Ascending aorta (tissue), 2 donors: ENCODE measurements at regions not wholly inside any gene's neighbourhood (a gene's known extent, or its start where the extent isn't known, plus 50 kb on each side); places are given as distances from the start of the nearest gene placed in this dataset.

ENCODE experiments used
- DNase-seq, 2 donors: peaks; one replicate each; pipeline ENCODE4 v3.0.0-alpha.2; 2019; ENCODE audit warnings: low spot score in 2 of 2
- H3K27ac ChIP-seq, 2 donors: fragments of 200-600 bp; sonication (generic); one replicate each; pipeline ENCODE4 v1.5.1; 2016 to 2017; ENCODE audit warnings: mild to moderate bottlenecking in 1 of 2
- H3K27me3 ChIP-seq: fragments of 200-600 bp; sonication (generic); one replicate; pipeline ENCODE4 v1.5.1; 2017
- H3K36me3 ChIP-seq, 2 donors: fragments of 200-600 bp; sonication (generic); one replicate each; pipeline ENCODE4 v1.5.1; 2016
- H3K4me1 ChIP-seq, 2 donors: fragments of 200-600 bp; sonication (generic); one replicate each; pipeline ENCODE4 v1.5.1; 2016 to 2017; ENCODE audit warnings: mild to moderate bottlenecking in 1 of 2
- H3K4me3 ChIP-seq, 2 donors: fragments of 200-600 bp; sonication (generic); one replicate each; pipeline ENCODE4 v1.5.1; 2016 to 2017; ENCODE audit warnings: mild to moderate bottlenecking in 1 of 2
- H3K9me3 ChIP-seq, 2 donors: fragments of 200-600 bp; sonication (generic); one replicate each; pipeline ENCODE4 v1.5.1; 2016
- intact Hi-C: fragments of 100-400 bp; cut with DNase I; formaldehyde crosslinking; loops from one replicate; pipeline ENCODE4 v1.15.1; 2023
- TF ChIP-seq, protein P1 (sequence below), 3 experiments: fragments of 200-600 bp in 2 of 3; fragments of 450-650 bp in 1 of 3; sonication (generic) in 2 of 3; IDR thresholded peaks; one replicate each; pipeline ENCODE4 v1.5.1; 2016 to 2019; ENCODE audit warnings: antibody characterized with exemption in 3 of 3, mild to moderate bottlenecking in 1 of 3, moderate library complexity in 1 of 3

DNA sequence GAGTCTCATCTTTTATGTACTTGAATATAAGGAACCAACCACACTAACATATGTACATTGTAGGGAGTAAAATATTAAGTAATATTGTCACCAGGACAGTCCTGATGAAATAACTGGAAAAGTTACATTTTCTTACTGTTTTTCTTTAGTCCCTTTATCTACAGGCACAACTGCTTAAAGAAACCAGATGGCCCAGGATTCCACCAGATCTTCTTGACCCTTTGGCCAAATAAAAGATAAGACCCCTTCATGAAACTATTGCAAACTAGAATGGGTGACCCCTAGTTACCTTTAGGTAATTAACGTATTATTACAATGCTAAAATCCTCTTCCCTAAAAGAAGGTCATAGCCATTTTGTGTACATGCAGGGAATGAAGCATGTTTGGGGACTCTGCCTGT, 106.3 kb upstream of the FTMT start:
- no peak for DNase-seq
- H3K27ac ChIP-seq = no peak overlapping the region
- no peaks in the 10 kb centered on the region for H3K4me1 ChIP-seq
- no peaks in the 10 kb centered on the region for H3K36me3 ChIP-seq
- H3K27me3 ChIP-seq = no peaks in the 10 kb centered on the region
- intact Hi-C loops = no loop called here
- TF ChIP-seq, protein P1, sequence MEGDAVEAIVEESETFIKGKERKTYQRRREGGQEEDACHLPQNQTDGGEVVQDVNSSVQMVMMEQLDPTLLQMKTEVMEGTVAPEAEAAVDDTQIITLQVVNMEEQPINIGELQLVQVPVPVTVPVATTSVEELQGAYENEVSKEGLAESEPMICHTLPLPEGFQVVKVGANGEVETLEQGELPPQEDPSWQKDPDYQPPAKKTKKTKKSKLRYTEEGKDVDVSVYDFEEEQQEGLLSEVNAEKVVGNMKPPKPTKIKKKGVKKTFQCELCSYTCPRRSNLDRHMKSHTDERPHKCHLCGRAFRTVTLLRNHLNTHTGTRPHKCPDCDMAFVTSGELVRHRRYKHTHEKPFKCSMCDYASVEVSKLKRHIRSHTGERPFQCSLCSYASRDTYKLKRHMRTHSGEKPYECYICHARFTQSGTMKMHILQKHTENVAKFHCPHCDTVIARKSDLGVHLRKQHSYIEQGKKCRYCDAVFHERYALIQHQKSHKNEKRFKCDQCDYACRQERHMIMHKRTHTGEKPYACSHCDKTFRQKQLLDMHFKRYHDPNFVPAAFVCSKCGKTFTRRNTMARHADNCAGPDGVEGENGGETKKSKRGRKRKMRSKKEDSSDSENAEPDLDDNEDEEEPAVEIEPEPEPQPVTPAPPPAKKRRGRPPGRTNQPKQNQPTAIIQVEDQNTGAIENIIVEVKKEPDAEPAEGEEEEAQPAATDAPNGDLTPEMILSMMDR (IDR thresholded peaks at IDR 0.05) = no peak
- no peaks in the 10 kb centered on the region for H3K9me3 ChIP-seq
- H3K4me3 ChIP-seq = no peak overlapping the region

DNA sequence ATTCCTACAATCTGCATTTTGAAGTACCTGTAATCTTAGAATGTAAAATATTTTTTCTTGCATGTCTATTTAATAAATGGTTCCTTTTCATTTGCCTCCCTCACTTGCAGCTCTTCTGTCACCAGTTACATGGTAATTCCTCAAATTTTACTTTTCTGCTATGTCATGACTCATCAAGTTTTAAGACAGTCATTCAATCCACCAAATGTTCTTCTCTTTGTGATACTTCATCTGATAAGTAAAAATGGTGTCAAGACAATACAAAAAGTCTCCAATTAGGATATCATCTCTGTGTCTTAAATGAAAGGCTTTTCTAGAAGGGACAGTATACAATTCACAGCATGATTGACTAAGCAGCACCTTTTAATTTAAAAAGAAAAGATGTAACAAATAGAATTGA, 104.9 kb upstream of the FTMT start:
- TF ChIP-seq, protein P1 (IDR thresholded peaks at IDR 0.05) = no peak
- Histone ChIP-seq H3K9me3 (no peaks in the 10 kb centered on the region), H3K27me3 (no peaks in the 10 kb centered on the region), H3K4me1 (no peaks in the 10 kb centered on the region), H3K4me3 (no peak overlapping the region), H3K36me3 (no peaks in the 10 kb centered on the region), H3K27ac (no peak overlapping the region)
- intact Hi-C loops = no loop called here
- DNase-seq = no peak

DNA sequence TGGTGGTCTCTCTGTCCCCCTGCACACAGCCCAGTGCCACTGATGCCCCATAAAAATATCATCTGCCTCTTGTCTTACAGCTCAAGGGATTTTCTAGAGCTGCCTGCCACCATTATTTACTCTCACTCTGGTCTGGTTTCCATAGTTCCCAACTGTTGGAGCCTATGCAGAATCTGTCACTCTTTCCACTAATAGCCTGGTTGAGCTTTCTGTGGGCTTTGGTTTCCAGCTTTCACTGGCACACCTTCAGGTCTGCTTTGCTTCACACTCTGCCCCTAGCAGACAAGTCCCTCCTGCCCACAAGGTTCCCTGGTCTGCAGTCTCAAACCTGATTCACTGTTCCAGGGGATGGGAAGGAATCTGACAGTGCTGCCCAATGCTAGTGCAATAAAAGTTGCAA, 103.0 kb upstream of the FTMT start:
- DNase-seq = no peak
- TF ChIP-seq, protein P1 (IDR thresholded peaks at IDR 0.05) = no peak
- Histone ChIP-seq H3K27me3 (no peaks in the 10 kb centered on the region), H3K27ac (no peak overlapping the region), H3K36me3 (no peaks in the 10 kb centered on the region), H3K4me3 (no peak overlapping the region), H3K9me3 (no peaks in the 10 kb centered on the region), H3K4me1 (no peaks in the 10 kb centered on the region)
- intact Hi-C loops = no loop called here

DNA sequence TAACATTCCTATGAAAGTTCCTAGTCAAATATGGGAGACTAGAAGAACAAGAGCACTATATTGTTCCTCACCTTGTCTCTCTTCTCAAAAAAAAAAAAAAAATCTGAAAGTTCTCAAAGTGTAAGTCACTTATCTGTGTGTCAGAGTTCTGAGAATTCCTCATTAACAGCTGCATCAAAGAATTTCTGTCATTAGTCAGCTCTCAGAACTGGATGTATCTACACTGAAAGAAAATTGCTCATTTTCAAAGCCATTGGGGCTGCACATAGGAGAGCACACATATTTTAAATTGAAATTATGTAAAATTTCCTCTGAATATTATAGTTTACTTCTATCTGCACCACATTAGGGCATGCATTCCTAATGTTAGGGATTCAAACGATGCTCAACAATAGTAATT, 99.5 kb upstream of the FTMT start:
- Histone ChIP-seq H3K36me3 (no peaks in the 10 kb centered on the region), H3K27ac (no peak overlapping the region), H3K4me1 (no peaks in the 10 kb centered on the region), H3K4me3 (no peak overlapping the region), H3K9me3 (no peaks in the 10 kb centered on the region), H3K27me3 (no peaks in the 10 kb centered on the region)
- intact Hi-C loops = no loop called here
- no peak for DNase-seq
- TF ChIP-seq, protein P1 (IDR thresholded peaks at IDR 0.05) = no peak

DNA sequence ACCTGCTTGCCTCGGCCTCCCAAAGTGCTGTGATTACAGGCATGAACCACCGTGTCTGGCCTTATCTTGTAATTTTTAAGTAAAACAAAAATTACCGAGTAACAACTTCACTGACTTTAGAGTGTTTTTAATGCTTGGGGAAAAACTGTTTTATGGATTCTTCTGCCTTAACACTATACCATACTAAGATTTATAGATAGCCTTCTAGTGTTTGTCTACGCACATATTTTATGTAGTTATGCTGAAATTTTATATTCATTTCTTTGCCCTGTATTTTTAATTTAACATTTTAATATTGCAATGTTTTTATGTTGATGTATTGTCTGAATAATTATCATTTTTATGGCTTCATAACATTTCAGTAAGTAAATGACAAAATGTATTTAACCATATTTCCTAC, 96.4 kb upstream of the FTMT start:
- intact Hi-C loops = no loop called here
- H3K27ac ChIP-seq = no peak overlapping the region
- DNase-seq = no peak
- H3K4me3 ChIP-seq = no peak overlapping the region
- TF ChIP-seq, protein P1 (IDR thresholded peaks at IDR 0.05) = no peak
- H3K27me3 ChIP-seq = no peaks in the 10 kb centered on the region
- H3K9me3 ChIP-seq = no peaks in the 10 kb centered on the region
- H3K4me1 ChIP-seq = no peaks in the 10 kb centered on the region
- H3K36me3 ChIP-seq = no peaks in the 10 kb centered on the region

DNA sequence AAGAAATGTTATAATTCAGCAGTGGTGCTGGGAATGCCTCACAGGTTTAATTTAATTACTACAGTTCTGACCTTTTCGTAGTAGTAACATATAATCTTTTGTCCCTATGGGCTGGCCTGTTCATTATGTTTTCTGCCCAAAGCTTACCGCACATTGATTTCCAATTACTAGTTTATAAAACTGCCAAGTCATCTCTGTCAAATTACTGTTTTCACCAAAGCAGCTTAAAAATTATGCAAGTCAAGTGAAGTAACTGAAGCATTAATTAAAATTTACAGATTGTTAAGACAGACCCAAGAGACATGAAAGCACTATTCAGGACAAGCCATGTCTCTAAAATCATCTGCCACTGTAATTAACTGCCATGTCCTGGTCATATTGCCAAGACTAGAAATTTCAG, 93.9 kb upstream of the FTMT start:
- no peak overlapping the region for H3K27ac ChIP-seq
- TF ChIP-seq, protein P1 (IDR thresholded peaks at IDR 0.05) = no peak
- H3K9me3 ChIP-seq = no peaks in the 10 kb centered on the region
- no peak for DNase-seq
- no peaks in the 10 kb centered on the region for H3K27me3 ChIP-seq
- intact Hi-C loops = no loop called here
- no peaks in the 10 kb centered on the region for H3K36me3 ChIP-seq
- H3K4me1 ChIP-seq = no peaks in the 10 kb centered on the region
- H3K4me3 ChIP-seq = no peak overlapping the region
